GM08714 (cell line): ENCODE measurements at regions not wholly inside any gene's neighbourhood (a gene's known extent, or its start where the extent isn't known, plus 50 kb on each side); places are given as distances from the start of the nearest gene placed in this dataset.
"Not testable (repeated sequence)": the region's sequence is repeated elsewhere in the genome, so short reads cannot be mapped to it uniquely, and the experiment has no call there.

Source experiments
- H3K4me3 ChIP-seq: fragments of 200-500 bp; sonication (Bioruptor generic); 2 replicates; pipeline ENCODE4 v1.5.1; 2014; ENCODE audit warnings: mild to moderate bottlenecking, low read length, inconsistent platforms
- ZNF274 ChIP-seq: IDR thresholded peaks from 2 replicates; pipeline ENCODE4 v1.6.1; 2012; ENCODE audit warnings: mild to moderate bottlenecking, low read depth, low read length

GRCh38 chr1:25118546-25118945, 113.8 kb downstream of the SYF2 start:
- TF ChIP-seq ZNF274 = no peak
- H3K4me3 ChIP-seq = no peak overlapping the region

GRCh38 chr1:25117233-25117823, 115.0 kb downstream of the SYF2 start:
- no peak overlapping the region for H3K4me3 ChIP-seq
- TF ChIP-seq ZNF274 = no peak

DNA sequence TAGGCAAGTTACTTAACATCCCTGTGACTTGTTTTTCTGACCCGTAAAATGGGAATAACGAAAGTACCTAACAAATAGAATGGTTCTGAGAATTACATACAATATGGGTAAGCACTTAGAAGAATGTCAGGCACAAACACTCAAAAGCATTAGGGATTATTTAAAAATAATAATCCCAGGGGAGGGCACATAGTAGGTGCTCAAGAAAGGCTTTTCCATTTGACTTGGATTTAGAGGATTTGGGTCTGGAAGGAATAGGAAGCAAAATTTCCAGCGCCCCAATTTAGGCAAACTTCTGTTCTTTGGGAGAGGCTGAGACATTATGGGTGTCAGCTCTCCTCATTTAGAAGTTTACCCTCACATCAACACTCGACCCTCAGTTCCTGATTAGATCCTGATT, 115.5 kb downstream of the SYF2 start:
- no peak overlapping the region for H3K4me3 ChIP-seq
- TF ChIP-seq ZNF274 = no peak

DNA sequence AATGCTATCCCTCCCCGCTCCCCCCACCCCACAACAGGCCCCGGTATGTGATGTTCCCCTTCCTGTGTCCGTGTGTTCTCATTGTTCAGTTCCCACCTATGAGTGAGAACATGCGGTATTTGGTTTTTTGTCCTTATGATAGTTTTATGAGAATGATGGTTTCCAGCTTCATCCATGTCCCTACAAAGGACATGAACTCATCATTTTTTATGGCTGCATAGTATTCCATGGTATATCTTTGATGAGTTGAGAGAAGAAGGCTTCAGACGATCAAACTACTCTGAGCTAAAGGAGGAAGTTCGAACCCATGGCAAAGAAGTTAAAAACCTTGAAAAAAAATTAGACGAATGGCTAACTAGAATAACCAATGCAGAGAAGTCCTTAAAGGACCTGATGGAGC, 116.2 kb downstream of the SYF2 start:
- not testable (repeated sequence) for H3K4me3 ChIP-seq

DNA sequence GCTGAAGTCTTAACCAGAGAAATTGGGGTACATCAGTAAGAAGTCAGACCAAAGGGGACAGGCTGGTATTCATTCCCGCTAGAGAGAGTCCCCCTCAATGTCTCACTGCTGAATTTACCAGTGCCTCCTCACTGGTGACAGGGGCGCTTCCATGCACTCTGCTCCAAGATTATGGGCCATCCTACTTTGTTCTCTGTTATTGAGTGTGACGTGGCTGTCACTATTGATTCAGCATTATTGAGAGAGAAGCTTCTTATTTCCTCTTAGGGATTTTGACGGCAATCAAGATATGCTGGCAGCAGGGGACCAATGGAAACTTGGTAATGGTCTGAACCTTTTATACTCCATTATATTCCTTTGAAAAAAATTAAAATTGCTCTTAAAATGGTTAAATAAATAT, 118.6 kb downstream of the SYF2 start:
- no peak for TF ChIP-seq ZNF274
- no peak overlapping the region for H3K4me3 ChIP-seq

DNA sequence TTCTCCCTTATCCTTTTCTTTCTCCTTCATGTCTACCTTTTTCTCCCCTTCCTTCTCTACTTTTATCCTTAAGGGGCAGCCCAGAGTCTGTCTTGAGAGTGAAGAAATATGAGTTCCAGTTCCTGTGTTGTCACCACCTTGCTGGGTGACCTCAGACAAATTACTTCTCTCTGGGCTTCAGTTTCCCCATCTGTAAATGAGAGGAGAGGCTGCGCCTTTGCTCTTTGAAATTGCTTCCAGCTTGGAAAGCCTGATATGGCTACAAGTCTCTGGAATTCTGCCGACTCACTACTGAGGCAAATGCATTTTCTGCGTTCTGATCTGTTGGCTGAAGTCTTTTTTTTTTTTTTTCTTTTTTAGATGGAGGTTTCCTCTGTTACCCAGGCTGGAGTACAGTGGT, 119.2 kb downstream of the SYF2 start:
- H3K4me3 ChIP-seq = no peak overlapping the region
- TF ChIP-seq ZNF274 = no peak

- no peak overlapping the region for H3K4me3 ChIP-seq
- no peak for TF ChIP-seq ZNF274
Observed at GRCh38 chr1:25112400-25112799, 119.9 kb downstream of the SYF2 start.

- no peak overlapping the region for H3K4me3 ChIP-seq
Observed at GRCh38 chr1:25111706-25112105, 120.6 kb downstream of the SYF2 start.

DNA sequence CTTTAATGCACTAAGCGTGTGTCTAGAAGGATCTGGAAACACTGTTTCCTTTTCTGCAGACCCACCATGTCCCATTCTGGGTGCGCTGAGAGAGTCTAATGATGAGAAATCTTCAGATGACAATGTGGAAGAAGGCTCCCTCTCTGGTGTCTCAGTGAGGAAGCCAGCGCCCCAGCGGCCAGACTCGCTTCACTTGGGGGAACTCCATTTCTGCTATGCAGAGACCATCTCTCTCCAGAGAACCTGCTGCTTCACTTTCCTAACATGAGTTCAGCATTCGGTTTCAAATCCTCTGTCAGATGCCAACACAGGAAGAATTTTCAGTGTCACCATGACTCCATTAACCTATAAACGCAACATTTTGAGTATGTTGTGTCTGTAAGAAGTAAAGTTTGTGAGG, 121.8 kb downstream of the SYF2 start:
- no peak overlapping the region for H3K4me3 ChIP-seq
- no peak for TF ChIP-seq ZNF274

More at GRCh38 chr1:25111706-25112105, 120.6 kb downstream of the SYF2 start:
- no peak for TF ChIP-seq ZNF274

- H3K4me3 ChIP-seq = no peak overlapping the region
- no peak for TF ChIP-seq ZNF274
Observed at GRCh38 chr1:25110036-25110435, 122.3 kb downstream of the SYF2 start.

DNA sequence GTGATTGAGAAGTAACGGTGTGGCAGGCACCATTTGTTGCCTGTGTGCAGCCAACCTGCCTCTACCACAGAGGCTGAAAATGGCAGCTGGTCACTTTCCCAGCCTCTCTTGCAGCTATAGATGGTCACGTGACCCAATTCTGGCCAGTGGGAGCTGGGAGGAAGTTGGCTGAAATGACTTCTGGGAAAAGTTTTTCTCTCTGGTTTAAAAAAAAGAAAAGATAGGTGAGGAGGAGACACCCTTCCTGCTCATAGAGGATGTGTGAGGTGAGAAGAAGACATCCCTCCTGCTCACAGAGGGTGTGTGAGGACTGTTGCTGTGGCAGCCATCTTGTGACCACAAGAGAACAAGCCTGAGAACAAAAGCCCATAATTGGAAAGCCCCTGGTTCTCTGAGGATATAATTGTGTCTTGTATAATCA, 122.8 kb downstream of the SYF2 start:
- TF ChIP-seq ZNF274 = no peak
- H3K4me3 ChIP-seq = no peak overlapping the region

- TF ChIP-seq ZNF274 = no peak
- H3K4me3 ChIP-seq = no peak overlapping the region
Observed at GRCh38 chr1:25107643-25108010, 124.7 kb downstream of the SYF2 start.

DNA sequence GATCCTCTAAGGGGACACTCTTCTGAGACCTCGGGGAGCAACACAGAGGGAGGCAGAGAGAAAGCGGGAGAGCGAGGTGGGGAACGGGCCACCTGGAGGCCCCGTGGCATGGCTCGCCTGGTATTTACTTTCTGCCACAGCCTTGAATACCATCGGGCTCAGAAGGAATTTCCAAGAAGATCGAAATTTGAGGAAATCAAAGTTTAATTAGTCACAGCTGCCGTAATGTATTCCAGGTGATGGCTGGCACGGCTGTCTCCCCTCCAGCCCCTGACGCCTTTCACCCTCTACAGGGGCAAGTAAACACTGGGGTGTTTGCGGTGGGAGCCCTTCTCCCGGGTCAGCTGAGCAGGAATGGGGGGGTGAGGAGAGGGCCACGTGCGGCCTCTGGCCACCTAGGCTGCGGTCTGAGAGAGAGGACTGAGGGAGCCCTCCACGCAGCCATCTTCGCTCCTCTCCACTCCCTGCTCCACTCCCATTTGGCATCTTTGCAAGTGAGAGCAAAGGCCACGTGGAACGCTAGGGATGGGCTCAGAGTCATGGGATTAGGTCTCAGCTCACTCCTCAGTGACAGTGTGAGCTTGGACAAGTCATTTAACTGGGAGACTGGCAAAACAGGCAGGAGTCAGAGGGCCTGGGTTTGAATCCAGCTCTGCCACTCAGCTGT, 125.2 kb downstream of the SYF2 start:
- no peak for TF ChIP-seq ZNF274
- H3K4me3 ChIP-seq = no peak overlapping the region

GRCh38 chr1:25106352-25106751, 126.0 kb downstream of the SYF2 start:
- no peak for TF ChIP-seq ZNF274
- no peak overlapping the region for H3K4me3 ChIP-seq

DNA sequence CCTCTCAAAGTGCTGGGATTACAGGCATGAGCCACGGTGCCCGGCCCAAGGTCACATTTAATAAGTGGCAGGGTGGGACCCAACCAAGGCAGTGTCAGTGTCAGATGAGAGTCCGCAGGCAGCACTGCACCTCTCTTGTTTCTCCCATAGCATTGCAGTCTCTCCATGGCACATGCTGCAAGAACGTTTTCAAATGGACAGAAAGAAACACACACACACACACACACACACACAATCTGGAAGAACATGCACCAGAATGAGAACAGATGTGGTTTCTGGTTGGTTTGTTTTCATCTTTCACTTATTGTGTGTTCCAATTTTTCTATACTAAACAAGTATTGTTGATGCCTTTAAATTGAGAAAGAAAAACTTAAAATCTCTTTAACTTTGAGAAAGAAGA, 126.5 kb downstream of the SYF2 start:
- no peak for TF ChIP-seq ZNF274

More for the DNA sequence above, 126.5 kb downstream of the SYF2 start:
- no peak overlapping the region for H3K4me3 ChIP-seq
